Skeletal muscle satellite cell (primary cell): ENCODE measurements at regions not wholly inside any gene's neighbourhood (a gene's known extent, or its start where the extent isn't known, plus 50 kb on each side); places are given as distances from the start of the nearest gene placed in this dataset.

Experiments used
- H3K27me3 ChIP-seq: 2 replicates; pipeline ENCODE4 v1.7.0; 2013; ENCODE audit warnings: low read length; ENCODE audit not compliant: control insufficient read depth, insufficient read depth
- H3K36me3 ChIP-seq: 2 replicates; pipeline ENCODE4 v1.7.0; 2013; ENCODE audit warnings: mild to moderate bottlenecking, control low read depth, low read length; ENCODE audit not compliant: insufficient read depth
- H3K4me1 ChIP-seq: 2 replicates; pipeline ENCODE4 v1.7.0; 2013; ENCODE audit warnings: low read length; ENCODE audit not compliant: control insufficient read depth, insufficient read depth
- H3K4me2 ChIP-seq: 2 replicates; pipeline ENCODE4 v1.7.0; 2013; ENCODE audit warnings: mild to moderate bottlenecking, low read length
- H3K4me3 ChIP-seq: 2 replicates; pipeline ENCODE4 v1.7.0; 2013; ENCODE audit warnings: low read length
- H3K9ac ChIP-seq: 2 replicates; pipeline ENCODE4 v1.7.0; 2013; ENCODE audit warnings: mild to moderate bottlenecking, low read depth, low read length, moderate library complexity
- H3K9me3 ChIP-seq: replicated peaks from 2 replicates; pipeline ENCODE4 v1.7.0; 2013; ENCODE audit warnings: mild to moderate bottlenecking, control low read depth, low read length

DNA sequence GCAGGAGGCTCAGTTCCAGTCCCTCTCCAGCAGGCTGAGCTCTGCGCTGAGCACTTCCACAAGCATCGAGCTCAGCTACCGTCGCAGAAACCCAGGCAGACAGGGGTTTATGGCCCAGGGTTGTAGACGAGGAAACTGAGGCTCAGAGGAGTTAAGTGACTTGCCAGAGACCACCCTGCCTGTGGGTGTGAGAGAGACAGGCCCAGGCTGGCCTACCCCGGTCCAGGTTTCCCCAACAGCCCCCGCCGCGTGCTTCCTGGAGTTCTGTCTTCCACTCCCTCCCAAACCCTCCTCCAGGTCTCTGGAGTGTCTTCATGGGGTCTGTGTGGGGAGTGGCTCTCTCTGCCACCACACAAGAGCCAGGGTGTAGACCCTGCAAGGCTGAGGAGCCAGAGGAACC lies 615.9 kb downstream of the PTPRU start:
- no peaks in the 10 kb centered on the region for H3K27me3 ChIP-seq

DNA sequence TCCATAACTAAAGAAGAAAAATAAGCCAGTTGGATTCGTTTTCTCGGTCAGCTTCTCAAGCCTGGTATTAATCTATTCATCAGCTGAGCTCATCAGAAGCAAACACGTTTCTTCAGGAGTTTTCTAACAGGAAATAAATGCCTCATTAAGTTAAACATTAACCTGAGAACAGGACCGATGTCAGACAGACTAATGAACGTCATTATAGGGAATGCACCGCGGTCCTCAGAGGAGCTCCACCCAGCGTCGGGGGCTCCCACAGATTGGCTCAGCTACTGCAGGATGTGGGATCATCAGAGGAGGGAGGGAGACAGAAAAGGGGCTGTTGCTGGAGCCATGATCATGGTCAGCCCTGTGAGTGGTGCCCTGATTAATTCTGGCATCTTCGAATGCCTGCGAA lies 615.4 kb downstream of the PTPRU start:
- H3K27me3 ChIP-seq: no peaks in the 10 kb centered on the region
- H3K36me3 ChIP-seq: no peaks in the 10 kb centered on the region
- H3K4me3 ChIP-seq: no peak overlapping the region
- H3K4me2 ChIP-seq: no peak overlapping the region
- H3K9ac ChIP-seq: no peak overlapping the region
- no peaks in the 10 kb centered on the region for H3K9me3 ChIP-seq
- no peaks in the 10 kb centered on the region for H3K4me1 ChIP-seq

More for the DNA sequence above, 615.9 kb downstream of the PTPRU start:
- H3K4me2 ChIP-seq: no peak overlapping the region
- no peak overlapping the region for H3K4me3 ChIP-seq
- no peaks in the 10 kb centered on the region for H3K9me3 ChIP-seq
- no peaks in the 10 kb centered on the region for H3K36me3 ChIP-seq
- no peak overlapping the region for H3K9ac ChIP-seq
- H3K4me1 ChIP-seq: no peaks in the 10 kb centered on the region

DNA sequence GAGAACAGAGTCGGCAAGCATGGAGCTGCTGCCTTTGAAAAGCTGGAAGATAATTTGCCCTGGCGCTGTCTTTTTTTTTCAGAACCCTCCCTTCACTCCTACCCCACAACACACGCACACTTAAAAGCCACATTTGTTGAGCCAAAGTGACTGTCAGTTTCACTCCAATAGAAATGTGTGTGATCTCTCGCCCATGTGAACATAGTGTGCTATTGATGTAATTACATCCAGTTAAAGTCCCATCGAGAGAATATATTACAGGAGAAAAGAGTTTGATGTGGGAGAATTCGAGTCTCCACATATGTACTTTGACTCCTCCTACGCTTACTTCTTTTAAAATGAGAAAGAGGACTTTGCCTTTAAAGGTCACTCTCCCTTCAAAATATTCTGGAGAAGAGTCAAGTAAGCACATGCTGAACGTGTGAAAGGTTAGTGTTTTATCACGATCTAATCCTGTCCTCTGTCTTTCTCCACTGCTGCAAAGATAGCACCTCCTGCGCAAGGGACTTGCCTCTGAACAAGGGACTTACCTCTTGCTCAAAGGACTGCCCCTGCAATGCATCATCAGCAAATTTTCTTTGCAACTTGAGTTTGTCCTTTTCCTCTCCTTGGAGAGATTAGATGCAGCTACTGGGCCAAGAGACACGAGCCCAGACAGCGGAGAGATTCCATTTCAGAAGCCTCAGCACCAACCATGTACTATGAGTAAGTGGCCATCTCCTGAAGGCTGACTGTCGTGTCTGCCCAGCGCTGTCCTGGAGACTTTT lies 613.9 kb downstream of the PTPRU start:
- H3K4me3 ChIP-seq: no peak overlapping the region
- H3K36me3 ChIP-seq: no peaks in the 10 kb centered on the region
- no peak overlapping the region for H3K4me2 ChIP-seq
- H3K4me1 ChIP-seq: no peaks in the 10 kb centered on the region
- no peak overlapping the region for H3K9ac ChIP-seq
- H3K9me3 ChIP-seq: no peaks in the 10 kb centered on the region
- no peaks in the 10 kb centered on the region for H3K27me3 ChIP-seq

DNA sequence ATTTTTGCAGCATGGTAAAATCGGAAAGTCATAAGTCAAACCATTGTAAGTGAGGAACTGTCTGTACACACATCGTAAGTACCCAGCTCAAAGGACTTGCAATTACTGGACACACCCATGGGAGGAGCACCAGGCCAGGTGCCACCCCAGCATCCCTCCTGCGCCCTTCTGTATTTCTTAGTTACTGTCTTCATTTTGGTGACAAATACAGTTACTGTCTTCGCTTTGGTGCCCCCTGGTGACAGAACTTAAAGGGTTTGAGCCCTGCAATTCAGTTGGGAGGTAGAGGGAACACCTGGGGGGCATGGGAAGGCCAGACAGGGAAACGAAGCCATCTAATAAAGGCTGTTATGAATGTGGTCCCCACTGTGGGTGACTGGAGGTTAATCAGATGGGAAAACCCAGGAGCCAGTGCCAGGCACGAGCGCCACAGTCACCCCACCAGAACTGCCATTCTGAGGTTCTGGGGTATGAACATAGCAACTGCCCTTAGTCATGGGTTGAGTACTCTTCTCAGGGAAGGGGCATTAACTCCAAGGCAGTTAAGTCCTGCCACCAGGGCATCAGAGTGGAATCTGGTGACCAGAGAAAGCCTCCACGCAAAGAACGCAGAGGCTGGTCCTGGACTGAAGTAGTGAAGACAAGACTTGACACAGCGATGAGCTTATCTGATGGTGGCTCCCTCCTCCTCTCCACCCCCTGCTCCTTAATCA lies 612.9 kb downstream of the PTPRU start:
- Histone ChIP-seq H3K4me2 (no peak overlapping the region), H3K36me3 (no peaks in the 10 kb centered on the region), H3K9ac (no peak overlapping the region)

DNA sequence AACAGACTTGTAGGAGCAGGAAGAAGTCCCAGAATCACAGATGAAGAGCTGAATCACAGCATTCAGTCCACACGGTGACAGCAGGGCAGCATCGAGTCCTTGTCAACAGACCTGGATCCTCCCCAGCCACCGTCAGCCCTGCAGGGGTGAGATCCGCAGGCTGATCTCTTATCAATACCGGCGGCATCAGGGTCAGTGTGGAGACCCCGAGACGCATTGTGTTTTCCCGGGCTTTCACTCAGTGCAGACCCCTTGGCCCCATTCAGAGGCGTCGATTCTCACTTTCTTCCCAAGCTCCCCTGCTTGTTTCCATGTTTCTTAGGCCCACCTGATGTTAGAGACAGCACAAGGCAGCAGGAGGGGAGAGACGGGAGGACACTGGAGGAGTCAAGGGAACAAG lies 609.6 kb downstream of the PTPRU start:
- no peaks in the 10 kb centered on the region for H3K27me3 ChIP-seq
- no peaks in the 10 kb centered on the region for H3K4me1 ChIP-seq
- H3K9me3 ChIP-seq: no peaks in the 10 kb centered on the region
- H3K4me3 ChIP-seq: no peak overlapping the region
- no peak overlapping the region for H3K9ac ChIP-seq
- no peaks in the 10 kb centered on the region for H3K36me3 ChIP-seq
- no peak overlapping the region for H3K4me2 ChIP-seq

More for the DNA sequence above, 612.9 kb downstream of the PTPRU start:
- Histone ChIP-seq H3K9me3 (no peaks in the 10 kb centered on the region), H3K4me1 (no peaks in the 10 kb centered on the region), H3K4me3 (no peak overlapping the region), H3K27me3 (no peaks in the 10 kb centered on the region)

DNA sequence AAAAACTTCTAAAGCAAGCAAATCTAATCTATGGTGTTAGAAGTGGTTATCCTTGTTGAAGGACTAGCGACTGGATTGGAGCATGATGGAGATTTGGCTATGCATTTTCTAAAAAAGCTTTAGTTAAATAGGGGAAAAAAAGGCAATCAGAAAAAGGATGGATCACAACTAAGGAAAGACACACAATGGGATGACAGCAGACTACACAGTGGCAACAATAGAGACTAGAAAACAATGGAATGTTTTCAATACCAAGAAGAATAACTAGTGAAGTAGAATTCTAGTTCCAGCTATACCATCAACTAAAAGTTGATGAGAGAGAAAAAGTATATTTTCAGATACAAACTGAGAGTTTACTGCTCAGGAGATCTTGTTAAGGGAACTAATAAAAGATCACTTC lies 605.8 kb downstream of the PTPRU start:
- no peaks in the 10 kb centered on the region for H3K4me1 ChIP-seq
- H3K4me3 ChIP-seq: no peak overlapping the region
- H3K27me3 ChIP-seq: no peaks in the 10 kb centered on the region

DNA sequence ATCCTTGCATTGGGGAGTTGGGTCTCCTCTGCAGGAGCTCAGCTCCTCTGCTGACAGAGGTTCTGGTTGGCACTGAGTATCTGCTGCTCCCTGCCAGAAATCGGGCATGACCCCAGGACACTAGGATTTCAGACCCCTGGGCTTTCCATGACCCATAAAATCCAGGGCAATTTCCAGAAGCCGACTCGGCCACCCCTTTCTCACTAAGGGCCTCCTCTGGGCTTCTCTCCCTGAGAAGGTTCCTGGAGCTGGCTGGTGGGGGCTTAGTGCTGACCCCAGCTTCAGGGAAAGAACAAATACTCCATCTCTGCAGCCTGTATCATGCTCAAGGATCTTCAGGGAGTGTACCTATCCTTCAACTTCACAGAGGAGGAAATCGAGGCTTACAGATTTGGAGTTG lies 603.4 kb downstream of the PTPRU start:
- no peak overlapping the region for H3K4me3 ChIP-seq
- H3K4me2 ChIP-seq: no peak overlapping the region
- H3K27me3 ChIP-seq: no peaks in the 10 kb centered on the region
- H3K36me3 ChIP-seq: no peaks in the 10 kb centered on the region
- H3K4me1 ChIP-seq: no peaks in the 10 kb centered on the region
- H3K9ac ChIP-seq: no peak overlapping the region
- peaks cover 4% of the 10 kb centered on the region for H3K9me3 ChIP-seq

More for the DNA sequence above, 605.8 kb downstream of the PTPRU start:
- H3K36me3 ChIP-seq: no peaks in the 10 kb centered on the region
- no peak overlapping the region for H3K4me2 ChIP-seq
- H3K9ac ChIP-seq: no peak overlapping the region
- H3K9me3 ChIP-seq: peaks cover 4% of the 10 kb centered on the region

DNA sequence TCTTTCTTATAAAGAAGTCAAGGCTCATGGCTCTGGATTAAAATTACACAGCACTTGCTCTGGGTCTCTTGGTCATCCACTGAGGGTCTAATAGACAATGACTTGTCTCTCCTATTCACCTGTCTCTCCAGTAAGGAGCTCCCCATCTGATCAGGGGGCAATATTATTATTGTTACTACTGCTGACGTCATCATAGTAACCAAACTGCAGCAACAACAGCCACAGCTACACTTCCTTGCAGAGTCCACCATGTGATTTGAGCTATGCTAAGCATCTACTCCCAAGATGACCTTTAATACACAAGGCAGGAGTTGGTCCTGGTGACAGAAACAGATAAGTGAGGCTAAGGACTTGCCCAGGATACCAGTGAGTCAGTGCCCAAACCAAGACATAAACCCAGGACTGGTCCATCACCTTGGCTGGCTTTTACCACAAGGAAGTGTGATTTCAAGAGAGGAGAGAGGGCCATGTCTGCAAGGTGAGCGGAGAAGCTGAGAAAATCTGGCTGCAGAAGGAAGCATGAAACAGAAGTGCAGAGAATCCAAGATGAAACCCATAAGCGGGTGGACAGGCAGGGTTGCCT lies 602.5 kb downstream of the PTPRU start:
- Histone ChIP-seq H3K4me2 (no peak overlapping the region), H3K9me3 (peaks cover 4% of the 10 kb centered on the region), H3K9ac (no peak overlapping the region)

DNA sequence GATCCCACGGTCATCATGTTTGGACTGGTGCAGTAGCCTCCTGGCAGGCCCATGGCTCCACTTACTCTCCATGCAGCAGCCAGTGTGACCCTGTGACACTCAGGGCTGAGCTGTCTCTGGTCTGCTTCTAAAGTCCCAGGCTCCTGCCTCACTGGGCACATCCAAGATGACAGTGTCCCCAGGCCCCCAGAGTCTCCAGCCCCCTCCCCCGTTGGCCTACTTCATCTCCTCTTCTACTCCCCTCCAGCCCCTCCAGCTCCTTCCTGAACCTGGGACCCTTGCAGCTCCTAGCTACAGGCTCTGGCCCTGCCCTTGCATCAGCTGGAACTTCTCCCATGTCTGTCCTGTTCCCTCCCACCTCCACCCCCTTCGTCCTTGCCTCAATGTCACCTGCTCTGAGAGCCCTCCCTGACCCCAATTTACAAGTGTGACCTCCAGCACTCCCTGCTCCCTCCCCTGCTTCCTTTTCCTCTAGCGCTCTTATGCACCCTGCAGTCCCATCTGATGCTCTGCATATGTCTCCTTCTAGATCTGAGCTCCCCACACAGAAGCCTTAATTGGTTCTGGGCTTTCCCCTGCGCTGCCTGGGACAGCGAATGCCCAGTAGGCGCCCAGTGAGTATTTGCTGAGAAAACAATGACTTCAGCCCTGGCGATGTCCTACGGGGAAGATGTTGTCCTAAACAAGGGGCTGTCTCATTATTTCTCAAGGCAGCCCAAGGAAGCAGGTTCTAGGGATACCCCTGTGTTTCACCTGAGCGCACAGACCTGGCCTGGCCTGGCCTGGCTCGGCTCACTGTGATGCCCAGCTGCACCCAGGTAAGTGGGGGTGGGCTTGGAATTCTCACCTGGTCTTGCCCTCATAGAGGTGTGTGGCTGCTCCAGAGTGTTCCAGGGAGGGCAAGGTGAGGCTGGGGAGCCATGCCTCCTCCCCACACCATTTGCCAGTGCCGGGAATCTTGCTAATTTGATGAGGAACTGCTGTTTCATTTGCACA lies 600.6 kb downstream of the PTPRU start:
- H3K36me3 ChIP-seq: no peaks in the 10 kb centered on the region
- no peak overlapping the region for H3K9ac ChIP-seq
- H3K4me3 ChIP-seq: no peak overlapping the region
- no peaks in the 10 kb centered on the region for H3K4me1 ChIP-seq
- no peaks in the 10 kb centered on the region for H3K27me3 ChIP-seq
- peaks cover 4% of the 10 kb centered on the region for H3K9me3 ChIP-seq
- no peak overlapping the region for H3K4me2 ChIP-seq

More for the DNA sequence above, 602.5 kb downstream of the PTPRU start:
- no peaks in the 10 kb centered on the region for H3K4me1 ChIP-seq
- H3K36me3 ChIP-seq: no peaks in the 10 kb centered on the region
- no peak overlapping the region for H3K4me3 ChIP-seq
- H3K27me3 ChIP-seq: no peaks in the 10 kb centered on the region

DNA sequence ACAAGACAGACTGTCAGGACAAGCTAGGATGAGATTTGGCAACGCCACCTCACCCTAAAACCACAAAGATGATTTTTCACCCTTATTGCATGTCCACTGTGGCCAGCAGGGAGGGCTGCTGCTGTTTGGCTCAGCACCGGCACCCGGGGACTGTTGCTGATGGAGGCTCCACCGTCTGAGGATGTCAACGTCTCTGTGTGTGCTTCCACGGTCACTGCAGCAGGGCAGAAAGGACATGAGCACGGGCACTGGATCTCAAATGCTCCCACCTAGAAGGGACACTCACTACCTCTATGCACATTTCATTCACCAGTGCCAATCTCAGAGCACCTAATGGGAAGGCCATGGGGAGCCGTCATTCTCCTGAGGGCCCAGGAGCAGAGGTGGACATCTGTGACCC lies 599.6 kb downstream of the PTPRU start:
- H3K27me3 ChIP-seq: no peaks in the 10 kb centered on the region
- H3K9ac ChIP-seq: no peak overlapping the region
- no peaks in the 10 kb centered on the region for H3K36me3 ChIP-seq
- no peaks in the 10 kb centered on the region for H3K4me1 ChIP-seq
- no peak overlapping the region for H3K4me3 ChIP-seq
- H3K9me3 ChIP-seq: peaks cover 4% of the 10 kb centered on the region
- no peak overlapping the region for H3K4me2 ChIP-seq

DNA sequence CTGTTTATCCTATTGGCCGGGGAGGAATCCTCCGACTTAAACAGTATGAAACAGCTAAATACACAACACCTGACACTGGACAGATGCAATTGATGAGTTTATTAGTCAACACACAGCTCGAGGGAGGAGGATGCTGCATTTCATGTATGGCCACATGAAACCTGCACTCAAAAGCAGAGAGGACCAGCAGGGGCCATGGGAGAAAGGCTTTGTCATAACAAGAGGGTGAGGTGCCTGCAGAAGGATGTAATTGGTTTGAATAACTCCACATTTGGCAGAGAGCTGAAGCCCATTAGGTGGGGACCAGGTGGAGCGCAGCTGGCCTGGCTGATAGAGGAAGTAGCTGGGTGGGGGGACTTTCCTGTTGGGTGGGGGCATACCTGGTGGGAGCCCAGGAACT lies 599.1 kb downstream of the PTPRU start:
- no peak overlapping the region for H3K9ac ChIP-seq
- no peak overlapping the region for H3K4me3 ChIP-seq
- no peaks in the 10 kb centered on the region for H3K27me3 ChIP-seq

More for the DNA sequence above, 599.1 kb downstream of the PTPRU start:
- Histone ChIP-seq H3K36me3 (no peaks in the 10 kb centered on the region), H3K9me3 (peaks cover 4% of the 10 kb centered on the region), H3K4me2 (no peak overlapping the region), H3K4me1 (no peaks in the 10 kb centered on the region)
